ENCODE measurements at regions not wholly inside any gene's neighbourhood (a gene's known extent, or its start where the extent isn't known, plus 50 kb on each side); places are given as distances from the start of the nearest gene placed in this dataset.

DNA sequence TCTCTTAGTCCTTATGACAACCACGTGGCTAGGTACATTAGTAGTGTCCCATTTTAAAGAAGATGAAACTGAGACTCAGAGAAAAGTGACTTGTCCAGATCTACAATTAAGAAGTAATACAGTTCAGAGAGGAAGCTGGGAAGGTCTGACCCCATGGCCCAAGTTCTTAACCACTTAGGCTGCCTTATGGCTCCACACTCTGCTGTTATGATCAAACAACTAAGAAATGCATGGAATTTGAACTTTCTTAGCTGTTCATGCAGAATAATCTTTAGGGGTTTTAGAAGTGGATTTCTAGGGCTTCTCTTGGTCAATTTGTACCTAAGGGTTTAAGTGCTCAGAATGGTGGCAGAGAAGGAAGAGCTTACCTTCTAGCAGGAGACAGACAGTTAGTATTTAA lies 128.0 kb upstream of the MSX2 start:
- no peak for TF ChIP-seq POLR2AphosphoS5 (IDR thresholded peaks at IDR 0.05)
- TF ChIP-seq, protein P1, sequence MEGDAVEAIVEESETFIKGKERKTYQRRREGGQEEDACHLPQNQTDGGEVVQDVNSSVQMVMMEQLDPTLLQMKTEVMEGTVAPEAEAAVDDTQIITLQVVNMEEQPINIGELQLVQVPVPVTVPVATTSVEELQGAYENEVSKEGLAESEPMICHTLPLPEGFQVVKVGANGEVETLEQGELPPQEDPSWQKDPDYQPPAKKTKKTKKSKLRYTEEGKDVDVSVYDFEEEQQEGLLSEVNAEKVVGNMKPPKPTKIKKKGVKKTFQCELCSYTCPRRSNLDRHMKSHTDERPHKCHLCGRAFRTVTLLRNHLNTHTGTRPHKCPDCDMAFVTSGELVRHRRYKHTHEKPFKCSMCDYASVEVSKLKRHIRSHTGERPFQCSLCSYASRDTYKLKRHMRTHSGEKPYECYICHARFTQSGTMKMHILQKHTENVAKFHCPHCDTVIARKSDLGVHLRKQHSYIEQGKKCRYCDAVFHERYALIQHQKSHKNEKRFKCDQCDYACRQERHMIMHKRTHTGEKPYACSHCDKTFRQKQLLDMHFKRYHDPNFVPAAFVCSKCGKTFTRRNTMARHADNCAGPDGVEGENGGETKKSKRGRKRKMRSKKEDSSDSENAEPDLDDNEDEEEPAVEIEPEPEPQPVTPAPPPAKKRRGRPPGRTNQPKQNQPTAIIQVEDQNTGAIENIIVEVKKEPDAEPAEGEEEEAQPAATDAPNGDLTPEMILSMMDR (IDR thresholded peaks at IDR 0.05): no peak
- TF ChIP-seq POLR2A (IDR thresholded peaks at IDR 0.05): no peak
- no peak for TF ChIP-seq EP300 (IDR thresholded peaks at IDR 0.05)

Data from gastroesophageal sphincter (tissue), 3 donors.